Dendritic cell treated with granulocyte-macrophage colony-stimulating factor and Interleukin-4, amounts not matched to agents 40 ng/mL and 50 ng/mL, for 4 days (primary cell): ENCODE measurements at regions not wholly inside any gene's neighbourhood (a gene's known extent, or its start where the extent isn't known, plus 50 kb on each side); places are given as distances from the start of the nearest gene placed in this dataset.

Experiments
- H3K27ac Mint-ChIP-seq: one replicate; pipeline ENCODE4 v1.8.0; 2022; ENCODE audit warnings: mild to moderate bottlenecking, mixed read lengths
- H3K27me3 Mint-ChIP-seq: one replicate; pipeline ENCODE4 v1.8.0; 2022; ENCODE audit warnings: mild to moderate bottlenecking, mixed read lengths
- H3K36me3 Mint-ChIP-seq: one replicate; pipeline ENCODE4 v1.8.0; 2022; ENCODE audit warnings: low read depth, mixed read lengths
- H3K4me1 Mint-ChIP-seq: one replicate; pipeline ENCODE4 v1.8.0; 2022; ENCODE audit warnings: low read depth, mixed read lengths
- H3K4me3 Mint-ChIP-seq: one replicate; pipeline ENCODE4 v1.8.0; 2022; ENCODE audit warnings: mild to moderate bottlenecking, moderate library complexity, mixed read lengths
- H3K9me3 Mint-ChIP-seq: one replicate; pipeline ENCODE4 v1.8.0; 2022; ENCODE audit warnings: mixed read lengths
- intact Hi-C: fragments of 100-400 bp; cut with micrococcal nuclease; formaldehyde crosslinking; loops from one replicate; pipeline ENCODE4 v1.15.0; 2022

DNA sequence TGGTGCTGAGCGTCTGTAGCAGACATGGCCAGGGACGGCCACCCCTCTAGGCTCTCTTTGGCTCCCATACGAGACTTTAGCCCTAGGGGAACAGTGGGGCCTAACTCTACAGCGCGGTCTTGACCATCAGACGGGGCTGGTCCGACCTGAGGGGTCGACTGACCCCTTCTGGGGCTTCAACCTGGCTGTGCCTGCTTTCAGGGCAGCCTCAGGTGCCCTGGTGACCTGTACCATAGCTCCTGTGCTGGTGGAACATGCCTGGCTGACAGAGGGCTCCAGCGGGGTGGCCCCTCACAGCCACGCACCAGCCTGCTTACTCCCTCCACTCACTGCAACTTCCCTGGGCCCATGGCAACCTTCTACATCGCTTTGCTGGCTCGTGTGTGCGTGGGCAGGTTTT lies 423.4 kb upstream of the SEMA6A start:
- Mint-ChIP-seq H3K9me3 (peaks cover 31% of the 10 kb centered on the region), H3K4me1 (no peaks in the 10 kb centered on the region), H3K4me3 (no peak overlapping the region), H3K36me3 (no peaks in the 10 kb centered on the region), H3K27ac (no peak overlapping the region), H3K27me3 (no peaks in the 10 kb centered on the region)
- intact Hi-C loops, result no loop called here

DNA sequence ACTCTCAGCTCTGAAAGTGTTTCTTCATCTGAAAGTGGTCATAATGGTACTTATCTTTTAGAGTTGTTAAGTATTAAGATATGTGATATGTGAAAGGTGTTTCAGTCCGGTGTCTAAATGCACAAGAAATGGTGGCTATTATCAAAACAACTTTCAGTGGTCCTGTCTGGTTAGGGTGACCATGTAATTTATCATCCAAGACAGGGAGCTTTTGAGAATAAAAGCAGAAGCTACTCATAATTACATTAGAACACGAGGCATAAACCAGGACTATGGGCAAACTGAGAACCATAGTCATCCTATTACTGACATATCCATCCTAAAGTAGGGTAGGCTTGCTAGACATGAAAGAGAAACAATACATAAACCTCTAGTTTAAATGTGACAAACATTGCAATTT lies 418.1 kb upstream of the SEMA6A start:
- intact Hi-C loops, result no loop called here
- Mint-ChIP-seq H3K4me3 (no peak overlapping the region), H3K36me3 (no peaks in the 10 kb centered on the region)

GRCh38 chr5:116989995-116990394 lies 415.4 kb upstream of the SEMA6A start:
- H3K36me3 Mint-ChIP-seq, result no peaks in the 10 kb centered on the region
- peaks cover 7% of the 10 kb centered on the region for H3K9me3 Mint-ChIP-seq
- no peak overlapping the region for H3K27ac Mint-ChIP-seq
- H3K4me3 Mint-ChIP-seq, result no peak overlapping the region
- no peaks in the 10 kb centered on the region for H3K27me3 Mint-ChIP-seq
- H3K4me1 Mint-ChIP-seq, result no peaks in the 10 kb centered on the region
- intact Hi-C loops, result no loop called here

More for the DNA sequence above, 418.1 kb upstream of the SEMA6A start:
- Mint-ChIP-seq H3K27ac (no peak overlapping the region), H3K9me3 (peaks cover 17% of the 10 kb centered on the region), H3K4me1 (no peaks in the 10 kb centered on the region), H3K27me3 (no peaks in the 10 kb centered on the region)

DNA sequence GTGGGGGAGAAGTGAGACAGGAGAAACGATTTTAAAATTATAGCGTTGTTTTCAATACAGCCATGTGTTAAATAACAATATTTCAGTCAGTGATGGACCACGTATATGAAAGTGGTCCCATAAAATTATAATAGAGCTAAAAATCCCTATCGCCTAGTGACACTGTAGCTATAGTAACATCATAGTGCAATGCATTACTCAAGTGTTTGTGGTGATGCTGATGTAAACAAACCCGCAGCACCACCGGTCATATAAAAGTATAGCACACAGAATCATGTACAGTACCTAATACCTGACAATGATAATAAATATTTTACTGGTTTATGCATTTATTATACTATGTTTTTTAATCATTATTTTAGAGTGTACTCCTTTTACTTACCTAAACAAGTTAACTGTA lies 407.4 kb upstream of the SEMA6A start:
- H3K27me3 Mint-ChIP-seq, result no peaks in the 10 kb centered on the region

GRCh38 chr5:116980581-116980980 lies 406.0 kb upstream of the SEMA6A start:
- Mint-ChIP-seq H3K9me3 (no peaks in the 10 kb centered on the region), H3K4me3 (no peak overlapping the region), H3K36me3 (no peaks in the 10 kb centered on the region), H3K27ac (no peak overlapping the region), H3K27me3 (no peaks in the 10 kb centered on the region), H3K4me1 (no peaks in the 10 kb centered on the region)
- intact Hi-C loops, result no loop called here

More for the DNA sequence above, 407.4 kb upstream of the SEMA6A start:
- Mint-ChIP-seq H3K4me3 (no peak overlapping the region), H3K36me3 (no peaks in the 10 kb centered on the region), H3K9me3 (no peaks in the 10 kb centered on the region), H3K27ac (no peak overlapping the region), H3K4me1 (no peaks in the 10 kb centered on the region)
- intact Hi-C loops, result no loop called here

- intact Hi-C loops, result no loop called here
- no peaks in the 10 kb centered on the region for H3K4me1 Mint-ChIP-seq
These were observed 402.1 kb upstream of the SEMA6A start for GRCh38 chr5:116976767-116977166.

DNA sequence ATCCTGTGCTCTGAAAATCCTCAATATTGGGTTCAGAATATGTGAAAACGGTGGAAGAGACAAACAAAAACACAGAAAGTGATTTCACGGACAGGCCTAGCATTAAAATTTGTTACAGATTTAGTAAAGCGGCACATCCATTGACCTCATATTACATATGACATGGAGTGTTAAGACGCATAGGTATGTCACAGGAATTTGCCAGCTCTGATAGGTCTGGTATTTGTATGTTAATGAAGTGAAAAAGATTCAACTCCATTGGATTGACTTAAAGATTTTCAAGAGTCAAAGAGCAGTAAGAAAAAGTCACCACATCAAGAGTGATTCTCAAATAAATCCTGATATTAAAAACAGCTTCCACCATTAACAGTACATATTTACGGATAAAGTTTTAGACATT lies 396.5 kb upstream of the SEMA6A start:
- no peak overlapping the region for H3K4me3 Mint-ChIP-seq
- intact Hi-C loops, result no loop called here
- peaks cover 41% of the 10 kb centered on the region for H3K9me3 Mint-ChIP-seq
- H3K36me3 Mint-ChIP-seq, result no peaks in the 10 kb centered on the region
- no peak overlapping the region for H3K27ac Mint-ChIP-seq
- H3K4me1 Mint-ChIP-seq, result no peaks in the 10 kb centered on the region
- H3K27me3 Mint-ChIP-seq, result no peaks in the 10 kb centered on the region

More at GRCh38 chr5:116976767-116977166, 402.1 kb upstream of the SEMA6A start:
- no peaks in the 10 kb centered on the region for H3K36me3 Mint-ChIP-seq
- H3K27me3 Mint-ChIP-seq, result no peaks in the 10 kb centered on the region
- H3K9me3 Mint-ChIP-seq, result peaks cover 22% of the 10 kb centered on the region
- no peak overlapping the region for H3K4me3 Mint-ChIP-seq
- no peak overlapping the region for H3K27ac Mint-ChIP-seq

DNA sequence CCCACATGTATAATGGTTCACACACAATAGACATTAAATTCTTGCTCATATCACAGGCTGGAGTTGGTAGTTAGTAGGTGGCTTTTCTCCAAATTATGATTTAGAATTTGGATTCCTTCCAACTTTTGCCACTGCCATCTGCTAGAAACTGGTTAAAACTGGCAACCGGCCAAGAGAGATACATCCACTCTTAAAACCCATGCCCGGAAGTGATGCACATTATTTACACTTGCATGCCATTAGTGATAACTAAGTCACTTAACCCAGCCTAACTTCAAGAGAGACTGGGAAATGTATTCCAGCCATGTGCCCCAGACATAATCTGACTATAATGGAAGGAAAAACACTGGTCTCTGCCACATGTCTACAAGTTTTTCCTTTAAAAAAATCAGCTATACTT lies 395.7 kb upstream of the SEMA6A start:
- intact Hi-C loops, result no loop called here
- no peaks in the 10 kb centered on the region for H3K36me3 Mint-ChIP-seq
- no peak overlapping the region for H3K4me3 Mint-ChIP-seq
- H3K4me1 Mint-ChIP-seq, result no peaks in the 10 kb centered on the region
- no peak overlapping the region for H3K27ac Mint-ChIP-seq
- no peaks in the 10 kb centered on the region for H3K27me3 Mint-ChIP-seq
- H3K9me3 Mint-ChIP-seq, result peaks cover 44% of the 10 kb centered on the region

- Mint-ChIP-seq H3K9me3 (peaks cover 26% of the 10 kb centered on the region), H3K4me3 (no peak overlapping the region), H3K27ac (no peak overlapping the region), H3K27me3 (no peaks in the 10 kb centered on the region), H3K4me1 (no peaks in the 10 kb centered on the region), H3K36me3 (no peaks in the 10 kb centered on the region)
- intact Hi-C loops, result no loop called here
These were observed 389.8 kb upstream of the SEMA6A start for GRCh38 chr5:116964438-116964837.

- Mint-ChIP-seq H3K27me3 (no peaks in the 10 kb centered on the region), H3K36me3 (no peaks in the 10 kb centered on the region), H3K27ac (no peak overlapping the region), H3K9me3 (peaks cover 8% of the 10 kb centered on the region), H3K4me3 (no peak overlapping the region), H3K4me1 (no peaks in the 10 kb centered on the region)
- intact Hi-C loops, result no loop called here
These were observed 386.4 kb upstream of the SEMA6A start for GRCh38 chr5:116961021-116961420.

DNA sequence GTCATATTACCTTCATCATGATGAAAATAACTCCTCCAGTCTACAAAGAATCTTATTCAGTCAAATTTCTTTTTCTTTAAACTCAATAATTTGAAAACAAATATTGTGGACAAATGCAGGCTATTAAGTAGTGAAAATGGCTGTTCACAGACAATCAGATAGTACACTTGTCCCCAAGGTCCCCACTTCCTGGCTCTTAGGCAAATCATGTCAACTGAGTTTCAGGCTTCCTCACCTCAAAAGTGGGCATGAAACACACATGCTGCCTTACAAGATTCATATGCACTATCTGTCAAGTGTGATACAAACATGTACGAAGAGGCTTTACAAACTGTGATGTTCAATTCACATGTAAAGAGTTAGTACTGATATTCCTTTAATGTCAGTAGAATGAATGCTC lies 385.2 kb upstream of the SEMA6A start:
- H3K9me3 Mint-ChIP-seq, result peaks cover under 1% of the 10 kb centered on the region
- H3K4me3 Mint-ChIP-seq, result no peak overlapping the region
- no peak overlapping the region for H3K27ac Mint-ChIP-seq
- no peaks in the 10 kb centered on the region for H3K36me3 Mint-ChIP-seq
- intact Hi-C loops, result no loop called here
- no peaks in the 10 kb centered on the region for H3K27me3 Mint-ChIP-seq
- no peaks in the 10 kb centered on the region for H3K4me1 Mint-ChIP-seq

DNA sequence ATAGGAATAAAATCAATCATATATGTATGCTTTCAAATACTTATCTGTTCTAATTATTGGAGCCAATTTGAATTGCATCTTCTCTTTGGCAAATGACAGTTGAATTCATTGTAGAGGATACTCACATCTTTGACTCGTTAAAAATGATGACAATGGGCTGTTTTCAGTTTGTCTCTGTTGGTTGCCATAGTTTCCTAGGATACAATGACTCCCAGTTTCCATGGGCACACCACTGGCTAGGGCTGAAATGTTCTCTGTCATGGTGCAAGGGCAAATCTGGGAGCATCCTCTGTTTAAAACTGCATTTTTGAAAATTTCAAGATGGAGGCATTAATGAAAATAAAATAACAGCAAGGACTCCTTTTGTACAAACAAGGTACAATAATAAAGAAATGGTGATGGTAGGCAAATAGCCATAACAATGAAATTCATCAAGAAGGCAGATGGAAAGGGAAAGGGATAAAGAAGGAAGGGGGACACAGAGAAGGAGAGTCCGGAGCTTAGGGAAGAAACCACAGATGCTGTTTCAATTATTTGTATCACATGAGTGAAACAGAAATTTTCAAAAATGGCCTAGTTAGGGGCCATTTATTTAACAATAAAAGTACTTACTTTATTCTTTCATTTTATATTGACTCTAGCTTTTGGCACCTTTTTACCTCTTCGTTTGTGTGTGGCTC lies 378.8 kb upstream of the SEMA6A start:
- Mint-ChIP-seq H3K9me3 (no peaks in the 10 kb centered on the region), H3K4me1 (no peaks in the 10 kb centered on the region), H3K36me3 (no peaks in the 10 kb centered on the region), H3K4me3 (no peak overlapping the region), H3K27me3 (no peaks in the 10 kb centered on the region), H3K27ac (no peak overlapping the region)
- intact Hi-C loops, result no loop called here

GRCh38 chr5:116951219-116951618 lies 376.6 kb upstream of the SEMA6A start:
- intact Hi-C loops, result no loop called here
- H3K27ac Mint-ChIP-seq, result no peak overlapping the region
- no peak overlapping the region for H3K4me3 Mint-ChIP-seq
- H3K9me3 Mint-ChIP-seq, result no peaks in the 10 kb centered on the region
- no peaks in the 10 kb centered on the region for H3K27me3 Mint-ChIP-seq
- no peaks in the 10 kb centered on the region for H3K4me1 Mint-ChIP-seq
- no peaks in the 10 kb centered on the region for H3K36me3 Mint-ChIP-seq

DNA sequence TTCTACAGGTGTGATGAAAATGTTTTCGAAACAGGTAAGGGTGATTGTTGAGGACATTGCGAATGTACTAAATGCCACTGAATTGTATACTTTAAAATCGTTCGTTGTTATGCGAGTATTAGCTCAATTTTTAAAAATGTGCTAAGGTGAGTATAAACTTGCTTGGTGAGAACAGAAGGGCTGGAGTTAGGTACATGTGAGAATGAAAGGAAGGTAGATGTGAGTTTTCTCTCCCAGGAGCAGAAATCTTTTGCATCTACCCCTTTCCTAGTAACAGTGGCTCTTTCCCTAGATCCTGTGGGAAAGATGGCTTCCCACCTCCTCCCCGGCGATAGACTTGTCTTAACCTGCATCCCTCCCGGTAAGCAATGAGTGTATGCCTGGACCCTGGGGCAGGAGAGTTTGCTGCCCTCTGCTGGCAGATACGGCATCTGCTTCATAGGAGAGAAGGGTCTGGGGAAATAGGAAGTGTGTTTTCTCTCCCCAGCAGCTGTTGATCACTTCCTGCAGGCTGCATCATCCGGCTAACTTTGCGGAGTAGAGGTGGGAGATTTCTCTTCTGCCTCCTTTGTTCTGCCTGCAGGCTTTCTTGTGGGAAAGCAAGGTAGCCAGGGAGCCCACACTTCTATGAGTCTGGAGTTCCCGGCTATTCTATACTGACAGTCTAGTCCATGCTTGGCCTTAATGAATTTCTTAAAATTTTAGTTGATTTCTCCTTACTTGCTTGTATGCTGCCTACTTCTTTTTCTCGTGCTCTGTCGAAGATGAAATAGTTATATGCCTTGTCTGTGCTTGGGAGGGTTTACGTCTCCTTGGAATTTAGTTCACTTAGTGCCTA lies 373.3 kb upstream of the SEMA6A start:
- no peaks in the 10 kb centered on the region for H3K9me3 Mint-ChIP-seq
- H3K36me3 Mint-ChIP-seq, result no peaks in the 10 kb centered on the region
- no peaks in the 10 kb centered on the region for H3K27me3 Mint-ChIP-seq
- H3K4me1 Mint-ChIP-seq, result no peaks in the 10 kb centered on the region
- H3K4me3 Mint-ChIP-seq, result no peak overlapping the region
- H3K27ac Mint-ChIP-seq, result no peak overlapping the region
- intact Hi-C loops, result loop anchor here (2.0 kb wide), 1 partner anchor 811 kb away; no protein-coding TSS in a partner anchor
